ENCODE measurements at regions not wholly inside any gene's neighbourhood (a gene's known extent, or its start where the extent isn't known, plus 50 kb on each side); places are given as distances from the start of the nearest gene placed in this dataset.

- TF ChIP-seq POLR2A (IDR thresholded peaks at IDR 0.05; ENCODE audit: low read length) (no peak), GATA1 (IDR thresholded peaks at IDR 0.05; ENCODE audit: low read depth, low read length) (no peak)
These were observed 195.8 kb downstream of the MATN1 start for GRCh38 chr1:30527511-30528140.

Data from erythroblast (primary cell).